Superior temporal gyrus (tissue), 1 donor: ENCODE measurements at regions not wholly inside any gene's neighbourhood (a gene's known extent, or its start where the extent isn't known, plus 50 kb on each side); places are given as distances from the start of the nearest gene placed in this dataset.
"Not testable (repeated sequence)": the region's sequence is repeated elsewhere in the genome, so short reads cannot be mapped to it uniquely, and the experiment has no call there.

Experiments
- DNase-seq: peaks from one replicate; pipeline ENCODE4 v3.0.0-alpha.2; 2016; ENCODE audit errors: extremely low spot score

DNA sequence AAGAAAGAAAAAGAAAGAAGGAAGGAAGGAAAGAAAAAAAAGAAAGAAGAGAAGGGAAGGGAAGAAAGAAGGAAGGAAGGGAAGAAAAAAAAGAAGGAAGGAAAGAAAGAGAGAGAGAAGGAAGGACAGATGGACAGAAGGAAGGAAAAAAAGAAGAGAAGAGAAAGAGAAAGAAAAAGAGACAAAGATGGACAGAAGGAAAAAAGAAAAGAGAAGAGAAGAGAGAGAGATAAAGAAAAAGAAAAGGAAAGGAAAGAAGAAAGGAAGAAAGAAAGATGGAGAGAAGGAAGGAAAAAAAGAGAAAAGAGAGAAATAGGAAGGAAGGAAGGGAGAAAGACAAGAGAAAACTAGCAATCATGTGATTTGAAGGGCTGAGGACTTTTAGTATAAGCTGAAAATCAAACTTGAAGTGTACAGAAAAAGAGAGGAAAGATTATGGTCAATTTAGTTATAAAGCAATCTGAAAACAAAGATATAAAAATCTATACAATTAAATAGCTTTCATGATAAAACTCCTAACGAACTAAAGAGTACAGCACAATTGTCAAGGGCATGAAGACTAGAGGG is 115.3 kb downstream of the LTN1 start:
- no peak for DNase-seq

DNA sequence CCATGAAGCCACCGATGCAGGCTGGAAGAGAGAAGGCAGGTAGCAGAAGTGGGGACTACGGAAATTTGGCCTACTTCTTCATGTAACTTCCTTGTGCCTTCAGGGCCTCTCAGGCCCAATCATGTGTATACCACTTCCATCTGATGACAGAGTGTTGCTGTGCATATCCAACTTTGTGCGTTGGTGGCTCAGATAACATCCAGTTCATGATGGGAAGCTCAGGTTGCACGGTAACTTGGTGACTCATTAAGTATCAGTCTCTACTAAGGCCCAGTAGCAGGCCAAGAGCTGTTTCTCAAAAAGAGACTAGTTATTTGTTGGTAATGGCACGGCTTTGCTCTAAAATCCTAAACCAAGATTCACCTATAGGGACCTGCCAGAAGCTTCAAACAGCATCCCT is 117.6 kb downstream of the LTN1 start:
- DNase-seq = no peak

DNA sequence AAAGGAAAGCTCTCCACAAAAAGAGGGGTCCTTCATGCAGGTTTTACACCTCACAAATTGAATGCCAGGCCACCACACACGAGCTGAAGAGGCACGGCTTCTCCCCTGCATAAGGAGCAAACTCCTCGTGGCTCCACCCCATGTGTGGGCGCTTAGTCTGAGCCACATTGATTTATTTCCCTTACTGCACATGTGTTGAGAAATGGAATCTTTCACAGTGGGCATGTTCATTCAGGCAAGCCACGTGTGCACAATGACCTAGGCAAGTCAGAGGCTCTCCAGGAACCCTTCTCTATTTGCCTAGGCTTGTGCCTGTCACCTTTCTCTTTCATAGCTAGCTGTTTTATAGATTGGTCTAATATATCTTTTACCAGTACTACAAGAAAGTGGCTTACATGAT is 120.5 kb downstream of the LTN1 start:
- no peak for DNase-seq

DNA sequence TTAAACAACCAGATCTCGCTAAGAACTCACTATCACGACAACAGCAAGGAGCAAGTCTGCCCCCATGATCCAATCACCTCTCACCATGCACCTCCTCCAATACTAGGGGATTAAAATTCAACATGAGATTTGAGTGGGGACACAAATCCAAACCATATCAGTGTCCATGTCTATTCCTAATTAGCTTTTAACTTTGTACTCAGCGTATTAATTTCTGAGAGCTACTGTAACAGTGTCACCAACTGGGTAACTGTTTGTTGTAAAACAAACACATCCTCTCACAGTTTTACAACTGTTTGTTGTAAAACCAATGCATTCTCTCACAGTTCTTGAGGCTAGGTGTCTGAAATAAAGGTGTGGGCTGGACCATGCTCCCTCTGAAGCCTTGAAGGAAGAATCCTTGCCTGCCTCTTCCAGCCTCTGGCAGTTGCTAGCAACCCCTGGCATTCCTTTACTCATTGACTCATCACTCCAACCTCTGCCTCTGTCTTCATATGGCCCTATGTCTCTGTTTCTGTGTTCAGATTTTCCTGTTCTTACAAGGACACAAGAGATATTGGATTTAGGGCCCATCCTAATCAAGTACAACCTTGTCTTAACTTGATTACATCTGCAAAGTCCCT is 121.2 kb downstream of the LTN1 start:
- no peak for DNase-seq

DNA sequence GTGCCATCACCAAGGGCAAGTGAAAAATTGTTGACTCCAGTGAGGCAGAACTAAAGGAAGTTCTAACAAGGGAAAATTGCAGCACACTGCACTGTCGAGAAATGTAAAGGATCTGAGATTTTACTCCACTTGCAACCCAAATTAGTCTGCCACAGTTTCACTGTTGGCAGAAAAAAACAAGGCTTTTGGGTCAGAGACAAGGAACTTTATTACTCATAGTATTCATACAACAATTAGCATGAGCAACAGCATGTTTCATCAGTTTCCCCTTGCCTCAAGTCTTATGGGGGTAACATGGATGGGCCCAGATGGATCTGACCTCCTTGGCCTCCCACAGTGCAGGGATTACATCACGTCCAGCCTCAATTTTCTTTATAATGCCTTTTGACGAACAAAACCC is 125.3 kb downstream of the LTN1 start:
- DNase-seq = no peak

DNA sequence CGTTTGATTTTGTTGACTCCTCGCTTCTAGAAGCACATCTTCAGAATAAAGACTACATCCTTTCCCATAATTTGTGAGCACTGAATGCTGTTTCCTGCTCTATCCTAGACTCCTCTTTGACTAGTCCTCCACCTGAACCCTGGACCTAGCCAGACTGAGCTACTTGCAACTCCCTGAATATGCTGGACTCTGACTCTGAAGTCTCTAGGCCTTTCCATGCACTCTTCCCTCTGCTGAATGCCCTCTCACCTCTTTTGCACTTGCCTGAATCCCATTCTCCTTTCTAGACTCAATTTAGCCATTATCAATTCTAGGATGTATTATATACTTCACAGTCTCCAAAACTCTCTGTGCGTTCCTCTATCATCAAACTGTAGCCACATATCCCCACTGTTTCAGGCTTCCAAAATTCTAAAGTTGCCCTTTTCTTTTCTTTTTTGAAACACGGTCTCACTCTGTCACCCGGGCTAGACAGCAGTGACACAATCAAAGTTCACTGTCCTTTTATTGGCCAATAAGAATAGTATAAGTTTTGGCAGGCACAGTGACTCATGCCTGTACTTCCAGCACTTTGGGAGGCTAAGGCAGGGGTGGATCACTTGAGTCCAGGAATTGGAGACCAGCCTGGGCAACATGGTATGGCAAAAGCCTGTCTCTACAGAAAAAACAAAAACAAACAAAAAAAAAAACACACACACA is 127.0 kb downstream of the LTN1 start:
- DNase-seq = no peak

DNA sequence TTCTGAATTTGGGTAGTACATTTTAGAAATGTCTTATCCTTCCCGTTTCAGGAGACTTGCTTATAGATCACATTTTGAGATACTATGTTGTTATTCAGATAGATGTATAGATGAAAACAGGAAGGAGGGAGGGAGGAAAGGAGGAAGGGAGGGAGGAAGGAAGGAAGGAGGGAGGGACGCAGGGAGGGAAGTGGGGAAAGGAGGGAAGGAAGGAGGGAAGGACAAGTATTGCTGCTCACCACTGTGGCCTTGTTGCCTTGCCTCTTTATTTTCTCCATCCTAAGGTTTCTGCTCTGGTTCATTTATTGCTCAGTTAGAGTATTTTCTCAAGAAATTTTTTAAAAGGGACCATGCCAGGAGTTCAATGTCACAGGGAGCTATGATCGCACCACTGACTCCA is 134.3 kb downstream of the LTN1 start:
- no peak for DNase-seq

DNA sequence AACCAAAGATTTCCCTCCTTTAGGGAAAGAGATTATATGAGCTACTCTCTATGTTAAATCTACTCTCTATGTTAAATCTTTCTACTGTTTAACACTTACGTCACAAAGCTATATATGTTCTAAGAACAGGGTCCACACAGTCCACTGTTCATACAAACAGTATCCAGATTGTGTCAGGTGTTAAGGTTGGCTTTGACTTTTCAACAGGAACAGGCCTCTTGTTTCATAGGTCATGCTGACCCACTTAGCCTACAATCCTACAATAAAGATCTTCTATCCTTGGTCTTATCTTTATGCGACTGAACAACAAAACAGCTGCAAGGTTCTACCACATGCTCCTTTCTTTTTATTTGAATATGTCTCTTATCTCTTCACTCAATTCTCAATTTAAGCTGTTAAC is 134.9 kb downstream of the LTN1 start:
- no peak for DNase-seq

DNA sequence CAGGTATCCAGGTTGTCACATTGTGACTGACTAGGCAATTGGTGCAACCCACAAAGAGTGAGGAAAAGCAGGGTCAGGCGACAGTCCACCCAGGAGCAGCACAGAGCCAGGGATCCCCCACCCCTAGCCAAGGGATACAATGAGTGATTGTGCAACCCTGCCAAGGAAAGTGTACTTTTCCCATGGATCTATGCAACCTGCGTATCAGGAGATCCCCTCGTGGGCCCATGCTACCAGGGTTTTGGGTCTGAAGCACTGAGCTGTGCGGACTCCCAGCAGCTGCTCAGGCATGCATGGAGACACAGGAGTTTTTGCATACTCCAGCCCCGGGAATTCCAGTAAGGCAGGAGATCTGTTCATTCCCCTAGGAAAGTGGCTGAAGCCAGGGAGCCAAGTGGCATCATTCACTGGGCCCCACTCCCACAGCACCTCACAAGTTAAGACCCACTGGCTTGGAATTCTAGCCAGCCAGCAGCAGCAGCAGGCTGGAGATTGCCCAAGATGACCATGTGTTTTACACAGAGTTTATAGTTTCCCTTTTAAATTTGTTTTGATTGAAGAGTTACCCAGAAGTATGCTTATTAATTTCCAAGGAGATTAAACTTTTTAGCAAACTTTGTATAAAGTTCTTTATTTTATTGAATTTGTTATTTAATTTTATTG is 136.0 kb downstream of the LTN1 start:
- no peak for DNase-seq

DNA sequence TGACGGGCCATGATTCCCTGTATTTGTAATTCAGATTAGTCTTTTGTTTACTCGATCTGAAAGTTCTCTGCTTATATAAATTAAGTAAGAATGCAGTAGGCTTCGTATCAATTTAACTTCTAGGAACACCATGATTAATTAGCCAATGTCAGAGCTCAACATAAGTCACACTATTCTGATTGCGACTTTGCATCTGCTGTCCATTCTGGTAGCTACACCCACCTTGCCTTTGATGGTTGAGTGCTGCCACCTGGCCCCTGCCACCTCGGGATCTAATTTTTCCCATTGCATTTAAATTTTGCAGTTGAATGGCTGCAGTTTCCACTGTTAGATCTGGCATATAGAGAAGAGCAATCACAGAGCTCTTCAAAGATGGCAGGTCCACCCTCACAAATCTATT is 140.0 kb downstream of the LTN1 start:
- DNase-seq = no peak

DNA sequence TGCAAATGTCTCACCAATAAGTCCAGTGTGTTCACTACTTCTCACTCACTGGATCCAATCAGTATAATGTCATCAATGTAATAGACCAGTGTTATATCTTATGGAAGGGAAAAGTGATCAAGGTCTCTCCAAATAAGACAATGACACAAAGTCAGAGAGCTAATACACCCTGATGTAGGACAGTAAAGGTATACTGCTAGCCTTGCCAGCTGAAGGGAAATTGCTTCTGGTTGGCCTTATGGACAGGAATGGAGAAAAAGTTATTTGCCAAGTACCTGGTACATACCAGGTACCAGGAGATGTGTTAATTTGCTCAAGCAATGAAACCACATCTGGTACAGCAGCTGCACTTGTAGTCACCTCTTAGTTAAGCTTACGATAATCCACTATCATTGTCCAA is 141.0 kb downstream of the LTN1 start:
- no peak for DNase-seq

DNA sequence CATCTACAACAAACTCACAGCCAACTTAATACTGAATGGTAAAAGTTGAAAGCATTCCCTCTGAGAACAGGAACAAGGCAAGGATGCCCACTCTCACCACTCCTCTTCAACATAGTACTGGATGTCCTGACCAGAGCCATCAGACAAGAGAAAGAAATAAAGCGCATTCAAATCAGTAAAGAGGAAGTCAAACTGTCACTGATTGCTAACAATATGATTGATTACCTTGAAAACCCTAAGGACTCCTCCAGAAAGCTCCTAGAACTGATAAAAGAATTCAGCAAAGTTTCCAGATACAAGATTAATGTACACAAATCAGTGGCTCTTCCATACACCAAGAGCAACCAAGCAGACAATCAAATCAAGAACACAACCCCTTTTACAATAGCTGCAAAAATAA is 153.4 kb downstream of the LTN1 start:
- DNase-seq = not testable (repeated sequence)

DNA sequence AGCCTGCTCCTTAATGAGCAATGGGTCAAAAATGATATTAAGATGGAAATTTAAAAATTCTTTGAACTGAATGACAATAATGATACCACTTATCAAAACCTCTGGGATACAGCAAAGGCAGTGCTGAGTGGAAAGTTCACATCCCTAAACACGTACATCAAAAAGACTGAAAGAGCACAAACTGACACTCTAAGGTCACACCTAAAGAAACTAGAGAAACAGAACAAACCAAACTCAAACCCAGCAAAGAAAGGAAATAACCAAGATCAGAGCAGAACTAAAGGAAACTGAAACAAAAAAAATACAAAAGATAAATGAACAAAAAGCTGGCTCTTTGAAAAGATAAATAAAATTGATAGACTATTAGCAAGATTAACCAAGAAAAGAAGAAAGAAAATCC is 155.3 kb downstream of the LTN1 start:
- not testable (repeated sequence) for DNase-seq

DNA sequence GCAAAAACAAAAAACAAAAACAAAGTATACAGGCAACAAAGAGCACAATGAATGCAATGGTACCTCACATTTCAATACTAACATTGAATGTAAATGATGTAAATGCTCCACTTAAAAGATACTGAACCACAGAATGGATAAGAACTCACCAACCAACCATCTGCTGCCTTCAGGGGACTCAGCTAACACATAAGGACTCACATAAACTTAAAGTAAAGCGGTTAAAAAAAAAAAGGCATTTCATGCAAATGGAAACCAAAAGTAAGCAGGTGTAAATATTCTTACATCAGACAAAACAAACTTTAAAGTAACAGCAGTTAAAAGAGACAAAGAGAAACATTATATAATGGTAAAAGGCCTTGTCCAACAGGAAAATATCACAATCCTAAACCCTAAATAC is 156.1 kb downstream of the LTN1 start:
- not testable (repeated sequence) for DNase-seq

DNA sequence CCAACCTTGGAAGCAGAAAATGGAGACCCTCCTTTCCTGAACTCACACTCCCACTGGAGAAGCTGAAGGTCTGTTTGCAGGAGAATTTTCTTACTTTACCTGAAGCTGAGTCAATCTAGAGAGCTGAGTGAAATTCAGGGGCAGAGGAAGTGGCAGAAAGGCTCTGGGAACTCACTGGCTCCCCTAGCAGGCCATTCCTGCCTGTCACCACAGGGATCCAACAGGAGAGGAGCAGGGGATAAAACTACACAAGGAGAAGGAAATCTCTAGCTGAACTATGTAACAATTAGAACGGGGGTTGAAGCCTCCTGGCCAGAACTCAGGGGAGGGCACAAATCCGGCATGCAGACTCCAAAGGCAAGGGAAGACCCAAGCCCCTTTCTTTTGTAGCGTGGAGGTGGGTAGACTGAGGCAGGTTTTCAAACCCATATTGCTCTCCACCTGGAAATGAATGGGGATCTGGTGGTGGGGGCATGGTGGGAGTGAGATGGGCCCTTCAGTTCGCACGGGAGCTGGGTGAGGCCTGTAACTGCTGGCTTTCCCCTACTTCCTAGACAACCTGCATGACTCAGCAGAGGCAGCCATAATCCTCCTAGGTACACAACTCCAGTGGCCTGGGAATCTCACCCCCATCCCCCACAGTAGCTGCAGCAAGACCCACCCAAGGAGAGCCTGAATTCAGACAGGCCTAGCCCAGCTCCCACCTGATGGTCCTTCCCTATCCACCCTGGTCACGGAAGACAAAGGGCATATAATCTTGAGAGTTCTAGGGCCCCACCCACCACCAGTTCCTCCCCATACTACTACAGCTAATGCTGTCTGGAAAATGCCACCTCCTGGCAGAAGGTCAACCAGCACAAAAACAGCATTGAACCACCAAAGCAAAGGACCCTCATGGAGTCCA is 158.1 kb downstream of the LTN1 start:
- DNase-seq = no peak

DNA sequence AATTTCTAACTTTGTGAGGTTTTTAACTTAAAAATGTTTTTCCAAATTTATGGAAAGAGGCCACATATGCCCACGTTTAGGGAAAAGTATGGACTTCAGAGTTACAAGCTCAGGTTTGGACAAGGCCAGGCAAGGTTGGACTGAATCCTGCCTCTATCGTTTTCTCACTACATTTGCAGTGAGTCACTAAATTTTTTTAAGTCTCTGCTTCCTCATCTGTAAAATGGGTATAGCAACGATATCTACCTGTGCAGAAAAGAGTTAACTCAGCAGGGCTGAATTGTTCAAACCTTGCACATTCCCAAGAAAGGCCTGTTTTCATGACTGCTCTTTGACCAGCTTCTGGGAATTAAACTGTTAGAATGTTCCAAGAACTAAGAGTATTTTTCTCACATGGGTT is 159.1 kb downstream of the LTN1 start:
- no peak for DNase-seq

DNA sequence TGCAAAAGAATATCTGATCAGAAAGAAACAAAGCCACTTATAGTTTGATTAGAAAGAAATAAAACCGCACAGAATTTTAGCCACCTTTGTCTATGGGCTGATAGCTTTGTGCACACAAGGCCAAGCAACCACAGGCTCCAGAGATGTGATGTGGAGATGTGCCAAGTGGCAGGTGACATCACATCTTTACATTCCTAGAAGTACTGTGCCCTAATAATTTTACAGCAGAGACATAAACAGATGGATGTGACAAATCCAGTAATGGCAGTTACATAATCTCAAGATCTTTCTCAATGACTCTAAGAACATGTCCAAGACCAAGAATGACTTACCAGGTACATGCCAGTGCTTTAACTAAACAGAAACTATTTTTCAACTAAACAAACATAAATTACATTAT is 159.5 kb downstream of the LTN1 start:
- DNase-seq = no peak

DNA sequence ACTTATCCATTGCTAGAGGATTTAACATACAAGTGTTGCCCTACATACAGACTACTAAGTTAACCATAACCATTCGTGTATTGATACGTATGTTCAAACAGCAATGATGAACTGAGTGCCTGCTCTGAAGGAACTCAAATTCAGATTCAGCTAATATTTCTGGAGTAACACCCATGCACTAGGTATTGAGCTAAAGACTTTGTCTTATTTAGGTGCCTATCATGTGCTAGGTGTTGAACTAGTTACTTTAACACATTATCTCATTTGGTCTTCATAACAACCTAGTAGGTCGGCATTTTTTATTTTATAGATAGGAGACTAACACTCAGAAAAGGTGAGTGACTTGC is 160.0 kb downstream of the LTN1 start:
- DNase-seq = no peak

DNA sequence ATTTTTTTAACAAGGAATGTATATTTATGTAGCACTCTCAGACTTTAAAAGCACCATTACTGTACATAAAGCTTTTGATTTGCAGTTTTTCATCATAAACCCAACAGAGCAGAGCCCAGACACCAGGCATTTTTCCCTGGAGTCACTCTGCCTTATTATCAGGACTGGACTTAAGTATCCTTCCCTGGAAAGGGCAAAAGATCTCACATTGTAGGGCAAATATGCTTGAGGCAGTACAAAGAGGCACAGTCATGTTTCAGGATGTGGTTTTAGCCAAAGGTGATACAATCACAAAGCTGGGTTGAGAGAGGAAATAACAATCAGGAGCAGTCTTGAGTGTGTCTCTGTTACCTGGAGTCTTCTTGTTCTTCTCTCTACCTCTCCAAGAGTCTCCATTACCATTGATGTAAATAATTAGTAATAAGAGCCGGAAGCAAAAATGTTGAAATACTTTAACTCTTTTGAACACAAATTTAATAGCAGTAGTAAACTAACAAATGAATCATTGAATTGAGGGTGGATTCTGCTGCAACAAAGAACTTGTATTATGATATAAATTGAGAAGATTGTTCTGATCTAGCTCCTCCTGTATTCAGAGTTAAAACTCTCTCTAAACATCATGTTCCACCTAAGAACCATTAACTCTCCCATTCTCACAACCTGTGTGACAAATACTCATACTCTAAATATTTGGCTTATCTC is 160.5 kb downstream of the LTN1 start:
- no peak for DNase-seq

DNA sequence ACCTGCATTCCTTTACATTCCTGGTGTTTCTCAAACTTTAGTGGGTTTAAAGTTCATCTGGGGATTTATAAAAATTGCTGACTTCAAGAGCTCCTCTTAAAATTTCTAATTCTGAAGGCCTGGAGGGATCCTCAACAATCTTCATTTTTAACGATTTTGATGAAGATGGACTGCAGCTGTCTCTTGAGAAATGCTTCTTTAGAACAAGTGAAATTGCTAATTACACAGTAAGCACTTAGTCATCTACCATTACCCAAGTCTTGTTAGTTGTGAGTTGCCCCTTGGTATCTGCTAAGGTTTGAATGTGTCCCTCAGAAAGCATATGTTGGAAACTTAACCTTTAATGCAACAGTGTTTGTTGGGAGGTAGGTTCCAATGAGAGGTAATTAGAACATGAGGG is 163.7 kb downstream of the LTN1 start:
- no peak for DNase-seq

DNA sequence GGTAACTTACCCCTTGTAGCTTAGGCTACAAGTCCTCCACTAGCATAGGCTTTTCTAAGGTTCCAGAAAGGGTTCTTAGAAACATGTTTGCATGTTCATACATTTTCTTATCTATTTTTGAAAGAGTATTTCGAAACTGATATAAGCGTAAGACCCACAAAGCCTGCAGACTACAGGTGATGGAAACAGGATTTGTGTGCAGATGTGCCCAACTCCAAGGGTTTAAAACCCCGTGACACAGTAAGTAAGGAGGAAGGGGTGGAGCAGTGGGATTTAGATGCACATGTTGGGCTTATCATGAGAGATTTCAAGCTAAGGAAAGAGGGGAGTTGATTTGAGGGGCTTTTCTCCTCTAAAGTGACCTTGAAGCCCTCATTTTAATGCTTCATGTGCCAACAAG is 164.7 kb downstream of the LTN1 start:
- no peak for DNase-seq

DNA sequence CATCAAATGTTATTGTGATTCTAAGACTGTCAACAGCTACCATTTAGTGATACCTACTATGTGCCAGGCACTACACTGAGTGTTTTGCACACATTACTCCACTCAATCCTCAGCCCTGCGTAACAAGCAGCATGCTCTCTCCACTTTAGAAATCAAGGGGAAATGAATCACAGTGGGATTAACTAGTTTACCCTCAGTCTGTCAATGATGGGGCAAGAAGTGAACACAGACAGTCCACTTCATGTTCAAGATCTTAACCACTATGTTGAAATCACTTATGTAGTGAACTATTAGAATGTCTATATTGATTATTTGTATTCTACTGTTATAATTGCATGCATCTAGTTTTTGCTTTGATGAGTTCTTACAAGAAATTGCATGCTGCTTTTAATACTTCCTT is 165.3 kb downstream of the LTN1 start:
- no peak for DNase-seq
